Omental fat pad (tissue), 3 donors: ENCODE measurements at regions not wholly inside any gene's neighbourhood (a gene's known extent, or its start where the extent isn't known, plus 50 kb on each side); places are given as distances from the start of the nearest gene placed in this dataset.

Experiments used
- ATAC-seq: fragments of 150-250 bp; one replicate; pipeline ENCODE4 v1.9.1; 2016; ENCODE audit warnings: mild to moderate bottlenecking, moderate library complexity; ENCODE audit not compliant: low FRiP score
- DNase-seq: peaks from one replicate; pipeline ENCODE4 v3.0.0-alpha.2; 2019; ENCODE audit warnings: low spot score
- CTCF ChIP-seq, 3 donors: fragments of 450-650 bp; IDR thresholded peaks; one replicate each; pipeline ENCODE4 v1.5.1; 2016 to 2017; ENCODE audit warnings: antibody characterized with exemption in 3 of 3, mild to moderate bottlenecking in 3 of 3, moderate library complexity in 2 of 3

- ATAC-seq (no peak), DNase-seq (no peak)
- TF ChIP-seq CTCF (IDR thresholded peaks at IDR 0.05), result no peak
Observed at GRCh38 chr3:110066206-110066605, 728.9 kb upstream of the DPPA4 start.

GRCh38 chr3:110067527-110067926 is 730.2 kb upstream of the DPPA4 start:
- no peak for TF ChIP-seq CTCF (IDR thresholded peaks at IDR 0.05)
- DNase-seq (no peak), ATAC-seq (no peak)

- DNase-seq (no peak), ATAC-seq (no peak)
- no peak for TF ChIP-seq CTCF (IDR thresholded peaks at IDR 0.05)
Observed at GRCh38 chr3:110069761-110070160, 732.4 kb upstream of the DPPA4 start.

GRCh38 chr3:110070161-110070916 is 733.0 kb upstream of the DPPA4 start:
- DNase-seq, result no peak
- peak; percentile 66 for ATAC-seq
- no peak for TF ChIP-seq CTCF (IDR thresholded peaks at IDR 0.05)

GRCh38 chr3:110074095-110074494 is 736.7 kb upstream of the DPPA4 start:
- no peak for TF ChIP-seq CTCF (IDR thresholded peaks at IDR 0.05)
- DNase-seq, result no peak
- ATAC-seq, result no peak

GRCh38 chr3:110077093-110077492 is 739.7 kb upstream of the DPPA4 start:
- DNase-seq, result no peak
- no peak for ATAC-seq
- TF ChIP-seq CTCF (IDR thresholded peaks at IDR 0.05), result no peak

GRCh38 chr3:110093411-110093810 is 756.1 kb upstream of the DPPA4 start:
- ATAC-seq (no peak), DNase-seq (no peak)
- TF ChIP-seq CTCF (IDR thresholded peaks at IDR 0.05), result no peak
